Ecto neural progenitor cell (in vitro differentiated cells): ENCODE measurements at regions not wholly inside any gene's neighbourhood (a gene's known extent, or its start where the extent isn't known, plus 50 kb on each side); places are given as distances from the start of the nearest gene placed in this dataset.
"Not testable (repeated sequence)": the region's sequence is repeated elsewhere in the genome, so short reads cannot be mapped to it uniquely, and the experiment has no call there.

ENCODE experiments used
- DNase-seq: peaks from one replicate; pipeline ENCODE4 v3.0.0-alpha.2; 2018; ENCODE audit warnings: low spot score

DNA sequence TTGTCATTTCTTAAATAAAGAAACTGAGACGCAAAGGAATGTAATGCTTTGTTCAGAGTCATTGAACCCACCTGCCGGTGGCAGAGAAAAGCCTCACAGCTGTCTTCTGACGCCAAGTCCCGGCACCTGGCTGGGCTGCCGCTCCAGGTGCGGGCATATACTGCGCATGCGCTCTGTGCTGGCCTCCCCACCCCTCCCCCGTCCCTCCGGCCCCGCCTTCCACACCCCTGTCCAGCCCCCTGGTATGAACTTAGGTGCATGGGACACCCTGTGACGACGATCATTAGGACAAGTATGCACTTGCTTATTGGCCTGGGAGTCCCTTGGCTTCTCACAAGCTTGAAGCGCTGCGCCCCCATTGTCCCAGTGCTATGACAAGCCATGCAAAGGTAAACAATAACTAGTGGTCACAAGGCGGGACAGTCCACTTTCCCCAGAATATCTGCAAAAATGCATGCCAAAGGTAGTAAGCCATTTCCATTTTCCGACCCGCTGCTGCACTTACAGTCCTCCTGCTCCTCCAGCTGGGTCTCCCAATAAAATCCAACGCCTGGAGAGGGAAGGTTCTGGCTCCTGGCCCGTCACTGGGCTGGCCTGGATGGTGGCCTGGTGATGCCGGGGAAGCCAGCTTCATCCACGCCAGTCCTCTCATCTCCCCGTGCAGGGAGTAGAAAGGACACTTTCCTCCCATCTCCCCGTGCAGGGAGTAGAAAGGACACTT lies 100.4 kb downstream of the PSMG1 start:
- no peak for DNase-seq

- DNase-seq: no peak
These were observed 102.9 kb downstream of the PSMG1 start for GRCh38 chr21:39080366-39080765.

GRCh38 chr21:39079617-39080016 lies 103.6 kb downstream of the PSMG1 start:
- no peak for DNase-seq

- no peak for DNase-seq
These were observed 104.8 kb downstream of the PSMG1 start for GRCh38 chr21:39078322-39079065.

DNA sequence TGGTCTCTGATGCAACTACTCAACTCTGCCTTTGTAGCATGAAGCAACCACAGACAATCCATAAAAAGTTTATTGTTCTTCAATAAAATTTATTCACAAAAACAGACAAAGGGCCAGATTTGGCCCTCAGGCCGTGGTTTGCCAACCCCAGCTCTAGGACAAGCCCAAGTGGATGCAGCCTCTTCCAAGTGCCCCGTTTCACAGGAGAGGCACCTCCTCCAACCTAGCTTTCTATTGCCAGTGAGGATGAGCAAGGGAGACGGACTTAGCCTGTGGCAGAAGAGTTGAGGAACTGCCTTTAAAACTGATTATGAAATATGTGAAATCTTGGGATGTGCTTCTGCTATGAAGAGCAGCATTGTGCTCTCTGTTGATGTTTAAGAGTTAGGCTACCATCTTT lies 105.4 kb downstream of the PSMG1 start:
- DNase-seq: no peak

- no peak for DNase-seq
These were observed 108.7 kb downstream of the PSMG1 start for GRCh38 chr21:39074508-39074907.

GRCh38 chr21:39073717-39074116 lies 109.5 kb downstream of the PSMG1 start:
- no peak for DNase-seq

- no peak for DNase-seq
These were observed 110.2 kb downstream of the PSMG1 start for GRCh38 chr21:39073063-39073462.

DNA sequence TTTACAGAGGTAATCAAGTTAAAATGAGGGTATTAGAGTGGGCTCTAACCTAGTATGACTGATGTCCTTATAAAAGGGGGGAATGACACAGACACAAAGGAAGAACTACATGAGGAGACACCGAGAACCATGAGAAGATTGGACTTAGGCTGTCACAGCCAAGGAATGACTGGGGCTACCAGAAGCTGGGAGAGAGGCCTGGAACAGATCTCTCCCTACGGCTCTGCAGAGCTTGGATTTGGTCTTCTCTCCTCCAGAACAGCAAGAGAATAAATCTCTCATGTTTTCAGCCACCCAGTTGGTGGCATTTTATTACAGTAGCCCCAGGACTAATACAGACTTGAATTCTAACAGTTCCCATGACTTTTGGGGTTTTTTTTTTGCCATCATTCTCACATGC lies 110.8 kb downstream of the PSMG1 start:
- DNase-seq: no peak

- no peak for DNase-seq
These were observed 111.5 kb downstream of the PSMG1 start for GRCh38 chr21:39071623-39072214.

DNA sequence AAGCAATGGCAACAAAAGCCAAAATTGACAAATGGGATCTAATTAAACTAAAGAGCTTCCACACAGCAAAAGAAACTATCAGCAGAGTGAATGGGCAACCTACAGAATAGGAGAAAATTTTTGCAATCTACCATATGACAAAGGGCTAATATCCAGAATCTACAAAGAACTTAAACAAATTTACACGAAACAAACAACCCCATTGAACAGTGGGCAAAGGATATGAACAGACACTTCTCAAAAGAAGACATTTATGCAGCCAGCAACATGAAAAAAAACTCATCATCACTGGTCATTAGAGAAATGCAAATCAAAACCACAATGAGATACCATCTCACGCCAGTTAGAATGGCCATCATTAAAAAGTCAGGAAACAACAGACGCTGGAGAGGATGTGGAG lies 113.4 kb downstream of the PSMG1 start:
- not testable (repeated sequence) for DNase-seq

DNA sequence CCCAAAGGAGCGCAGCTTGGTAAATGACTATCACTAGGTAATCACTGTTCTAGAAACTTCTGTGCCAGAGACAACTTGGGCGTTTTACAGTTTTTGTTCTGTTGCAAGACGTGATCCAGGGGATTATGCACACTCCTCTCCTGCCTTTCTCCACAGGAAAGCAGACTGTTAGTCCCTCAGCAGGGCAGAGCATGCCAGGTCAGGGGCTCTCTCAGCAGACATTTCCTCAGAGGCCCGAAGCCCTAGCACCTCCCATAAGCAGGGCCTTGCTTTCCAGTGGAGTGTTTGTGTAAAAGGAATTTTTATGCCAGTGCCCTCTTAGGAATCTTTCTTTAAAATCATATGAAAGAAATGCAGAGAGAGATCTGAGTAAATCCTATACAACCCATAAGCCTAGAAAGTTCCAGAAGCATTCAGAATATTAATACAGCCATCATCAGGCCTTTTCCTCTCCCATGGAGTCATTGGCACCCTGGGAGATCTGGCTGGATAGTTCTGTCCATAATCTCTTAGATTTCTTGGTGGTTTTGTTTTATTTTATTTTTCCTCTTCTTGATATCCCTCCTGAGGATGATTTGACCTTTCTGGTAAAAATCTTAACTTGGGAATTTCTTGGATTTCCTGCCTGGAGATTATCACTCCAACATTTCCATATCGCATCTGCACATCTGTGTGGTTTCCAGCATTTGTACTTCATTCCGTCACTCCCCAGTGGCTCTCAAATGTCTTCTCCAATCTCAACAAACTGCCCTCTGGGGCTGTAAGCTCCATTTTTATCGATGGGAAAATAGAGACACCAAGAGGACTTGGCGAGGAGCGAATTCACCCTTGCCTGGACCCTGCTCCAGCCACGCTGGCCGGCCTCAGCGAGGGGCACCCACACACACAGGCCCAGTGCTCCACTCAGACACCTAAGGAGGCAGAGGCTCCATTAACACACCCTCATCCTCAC lies 116.1 kb downstream of the PSMG1 start:
- DNase-seq: no peak

- no peak for DNase-seq
These were observed 117.3 kb downstream of the PSMG1 start for GRCh38 chr21:39065917-39066316.

DNA sequence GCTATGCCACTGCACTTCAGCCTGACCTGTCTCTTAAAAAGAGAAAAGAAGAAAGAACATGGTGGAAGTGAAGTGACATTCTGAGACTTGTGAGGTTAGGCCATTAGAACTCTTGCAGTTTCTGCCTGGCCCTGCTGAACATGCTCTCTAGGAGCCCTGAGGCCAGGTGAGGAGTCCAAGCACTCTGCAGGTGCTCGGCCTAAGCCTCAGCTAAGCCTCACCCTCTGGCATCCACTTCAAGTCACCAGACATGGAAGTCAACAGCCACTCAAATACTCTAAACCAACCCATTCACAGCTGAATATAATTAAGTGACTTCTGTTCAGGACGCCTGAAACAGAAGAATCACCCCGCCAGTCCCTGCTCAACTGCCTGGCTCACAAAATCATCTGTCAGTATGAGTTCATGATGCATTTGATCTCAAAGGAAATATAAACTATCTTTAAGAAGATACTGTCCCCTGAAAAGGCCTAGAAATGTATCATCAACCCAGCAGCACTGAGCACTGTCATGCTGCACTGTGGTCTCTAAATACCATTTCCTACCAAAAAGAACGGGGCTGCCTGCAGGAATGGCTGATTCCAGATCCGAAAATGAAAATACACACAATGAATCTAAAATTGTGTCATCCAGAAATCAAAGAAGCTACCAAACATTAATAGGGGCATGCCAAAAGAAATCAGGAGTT lies 118.8 kb downstream of the PSMG1 start:
- DNase-seq: no peak

GRCh38 chr21:39063517-39063916 lies 119.7 kb downstream of the PSMG1 start:
- no peak for DNase-seq

GRCh38 chr21:39062196-39062595 lies 121.1 kb downstream of the PSMG1 start:
- DNase-seq: no peak

- no peak for DNase-seq
These were observed 121.5 kb downstream of the PSMG1 start for GRCh38 chr21:39061766-39062165.

- no peak for DNase-seq
These were observed 122.7 kb downstream of the PSMG1 start for GRCh38 chr21:39060485-39061083.

- no peak for DNase-seq
These were observed 126.1 kb downstream of the PSMG1 start for GRCh38 chr21:39057121-39057520.

GRCh38 chr21:39056636-39057035 lies 126.6 kb downstream of the PSMG1 start:
- no peak for DNase-seq

GRCh38 chr21:39055167-39055767 lies 128.0 kb downstream of the PSMG1 start:
- no peak for DNase-seq
